Pons (tissue), 1 donor: ENCODE measurements at regions not wholly inside any gene's neighbourhood (a gene's known extent, or its start where the extent isn't known, plus 50 kb on each side); places are given as distances from the start of the nearest gene placed in this dataset.

ENCODE experiments used
- DNase-seq: peaks from one replicate; pipeline ENCODE4 v3.0.0-alpha.2; 2016; ENCODE audit warnings: low spot score

GRCh38 chr6:134739299-134740026, 210.4 kb downstream of the ALDH8A1 start:
- DNase-seq = no peak

GRCh38 chr6:134738211-134738885, 211.6 kb downstream of the ALDH8A1 start:
- no peak for DNase-seq

GRCh38 chr6:134735461-134735860, 214.4 kb downstream of the ALDH8A1 start:
- DNase-seq = no peak

DNA sequence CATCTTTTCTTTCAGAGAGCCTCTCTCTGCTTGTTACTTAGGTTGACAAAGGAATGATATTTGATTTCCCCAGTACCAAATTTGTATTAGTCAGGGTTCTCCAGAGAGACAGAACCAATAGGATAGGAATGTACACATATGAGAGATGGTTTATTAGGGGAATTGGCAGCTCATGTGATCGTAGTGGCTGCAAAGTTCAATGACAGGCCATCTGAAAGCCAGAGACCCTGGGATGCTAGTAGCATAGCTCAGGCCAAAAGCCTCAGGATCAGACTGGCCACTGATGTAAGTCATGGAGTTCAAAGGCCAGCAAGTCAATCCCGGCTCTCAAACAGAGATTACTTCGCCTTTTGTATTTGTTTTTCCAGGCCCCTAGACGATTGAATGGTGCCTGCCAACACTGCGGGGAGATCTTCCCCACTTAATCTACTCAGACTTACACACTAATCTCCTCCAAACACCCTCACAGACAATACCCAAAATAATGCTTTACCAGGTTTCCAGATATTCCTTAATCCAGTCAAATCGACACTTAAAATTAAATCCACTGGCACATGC, 215.5 kb downstream of the ALDH8A1 start:
- no peak for DNase-seq

GRCh38 chr6:134733801-134734200, 216.1 kb downstream of the ALDH8A1 start:
- DNase-seq = no peak

- DNase-seq = no peak
Measured at GRCh38 chr6:134732763-134733162, 217.1 kb downstream of the ALDH8A1 start.

- DNase-seq = no peak
Measured at GRCh38 chr6:134731615-134732014, 218.3 kb downstream of the ALDH8A1 start.

DNA sequence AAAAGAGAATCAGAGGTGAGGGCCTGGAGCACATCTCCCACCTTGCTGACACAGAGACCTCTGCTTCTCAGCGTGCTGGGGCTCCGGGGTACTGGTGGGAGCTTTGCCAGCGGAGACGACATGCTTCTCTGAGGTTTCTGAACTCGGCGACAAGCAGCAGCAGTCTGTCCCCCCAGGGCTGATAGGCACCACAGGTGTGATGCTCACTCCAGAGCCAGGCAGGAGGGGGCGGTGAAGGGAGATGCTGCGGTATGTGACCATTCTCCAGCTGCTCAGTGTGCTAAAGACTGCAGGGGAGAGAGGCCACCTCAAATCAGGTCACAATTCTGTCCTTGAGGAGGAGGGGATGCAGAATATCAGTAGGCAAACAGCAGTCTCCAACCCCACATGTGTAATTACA, 219.9 kb downstream of the ALDH8A1 start:
- no peak for DNase-seq

GRCh38 chr6:134729561-134729960, 220.3 kb downstream of the ALDH8A1 start:
- no peak for DNase-seq

DNA sequence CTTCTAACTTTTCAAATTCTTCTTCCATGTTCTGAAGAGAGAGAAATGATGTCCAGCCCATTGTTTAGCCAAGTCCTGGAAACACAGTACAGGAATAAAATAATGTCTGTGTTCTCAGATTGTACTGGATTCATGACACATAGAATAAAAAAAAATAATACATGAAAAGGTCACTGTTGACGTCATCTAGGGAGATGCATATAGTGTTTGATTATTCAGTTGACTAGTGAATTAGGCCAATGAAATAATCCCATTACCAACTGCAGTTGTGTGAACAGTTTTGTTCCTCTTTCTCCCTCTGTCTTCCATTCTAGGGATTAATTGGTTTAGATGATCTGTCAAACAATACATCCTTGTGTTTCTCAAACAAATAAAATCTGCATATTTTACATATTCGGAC, 222.8 kb downstream of the ALDH8A1 start:
- no peak for DNase-seq

DNA sequence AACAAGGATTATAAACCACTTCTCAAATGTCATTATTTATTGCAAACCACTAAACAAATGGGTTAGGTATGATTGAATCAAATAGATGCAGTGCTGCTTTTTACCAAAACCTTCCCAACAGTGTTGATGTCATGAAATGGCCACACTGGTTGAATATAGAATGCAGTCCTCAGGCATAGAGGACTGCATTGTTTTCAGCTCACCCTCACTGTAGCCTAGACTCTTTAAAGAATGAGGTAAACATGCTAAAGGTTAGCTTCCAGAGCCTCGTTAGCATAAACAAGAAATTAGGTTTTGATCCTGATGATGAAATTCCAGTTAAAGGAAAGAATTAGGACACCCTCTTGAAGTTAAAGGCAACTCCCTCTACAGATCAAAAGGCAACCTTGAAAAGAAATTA, 224.3 kb downstream of the ALDH8A1 start:
- no peak for DNase-seq

- DNase-seq = peak; percentile 72
Measured at GRCh38 chr6:134724771-134725340, 225.0 kb downstream of the ALDH8A1 start.

- DNase-seq = no peak
Measured at GRCh38 chr6:134723081-134723871, 226.6 kb downstream of the ALDH8A1 start.

DNA sequence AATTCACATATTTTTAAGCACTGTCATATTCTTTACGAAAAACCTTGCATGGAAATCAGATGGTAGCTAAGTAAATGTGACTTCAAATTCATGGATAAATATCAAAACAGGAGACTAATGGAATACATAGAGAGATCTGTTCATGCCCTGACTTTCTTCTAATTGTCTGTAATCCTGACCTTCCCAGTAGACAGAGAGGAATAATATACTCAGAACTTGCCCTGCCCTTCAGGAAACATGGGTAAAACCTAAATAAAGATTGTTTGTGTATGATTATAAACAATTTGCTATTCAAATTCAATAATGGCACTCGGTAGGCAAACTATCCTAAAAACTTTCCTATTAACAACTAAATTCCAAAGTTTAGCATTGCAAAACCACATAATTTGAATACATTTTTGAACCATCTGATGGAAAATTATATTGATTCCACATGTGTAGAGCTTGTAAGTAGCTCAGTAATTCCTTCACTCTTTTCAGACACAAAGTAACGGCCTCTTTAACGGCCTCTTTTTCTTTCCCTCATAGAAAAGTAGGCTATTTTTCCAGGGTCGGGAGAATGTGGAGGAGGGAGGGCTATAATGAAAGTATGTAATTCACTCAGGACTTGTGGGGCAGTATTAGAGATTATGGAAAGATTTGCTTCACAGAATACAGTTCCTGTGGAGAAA, 227.6 kb downstream of the ALDH8A1 start:
- DNase-seq = no peak

DNA sequence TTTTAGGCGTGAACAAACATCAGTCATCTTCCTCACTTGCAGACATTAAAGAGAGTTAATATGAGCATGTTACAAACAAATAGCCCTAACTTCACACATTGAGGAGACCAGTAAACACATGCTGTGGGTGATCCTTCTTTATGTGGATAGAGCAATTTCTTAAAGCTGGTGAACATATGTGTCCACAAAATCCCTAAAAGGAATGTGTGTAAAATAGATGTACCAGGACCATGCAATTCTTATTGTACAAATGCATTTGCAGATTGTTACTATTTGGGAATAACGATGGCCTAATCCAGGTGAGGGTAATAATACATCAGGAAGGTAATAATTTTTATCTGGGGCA, 228.9 kb downstream of the ALDH8A1 start:
- DNase-seq = peak; percentile 46

- peak; percentile 37 for DNase-seq
Measured at GRCh38 chr6:134720353-134721059, 229.4 kb downstream of the ALDH8A1 start.

GRCh38 chr6:134719911-134720310, 230.0 kb downstream of the ALDH8A1 start:
- no peak for DNase-seq

DNA sequence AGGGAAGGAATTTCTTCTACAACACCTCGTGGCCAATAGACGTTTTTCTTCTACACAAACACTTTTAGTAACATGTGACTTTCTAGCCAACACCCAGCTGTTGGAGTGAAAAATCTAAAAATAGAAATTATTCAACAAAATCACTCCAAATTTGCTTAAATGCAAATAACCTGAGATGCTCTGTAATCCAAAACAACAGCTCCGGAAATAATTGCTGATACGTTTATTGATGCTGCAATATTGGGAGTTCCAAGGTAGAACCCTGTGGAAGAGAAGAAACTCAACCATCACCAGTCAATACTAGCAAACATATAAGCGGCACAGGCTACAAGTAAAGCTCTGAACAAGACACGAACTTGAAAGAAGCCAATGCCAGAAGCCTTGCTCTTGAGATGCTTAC, 230.6 kb downstream of the ALDH8A1 start:
- no peak for DNase-seq

GRCh38 chr6:134714679-134715078, 235.2 kb downstream of the ALDH8A1 start:
- no peak for DNase-seq

GRCh38 chr6:134714113-134714512, 235.8 kb downstream of the ALDH8A1 start:
- DNase-seq = no peak

DNA sequence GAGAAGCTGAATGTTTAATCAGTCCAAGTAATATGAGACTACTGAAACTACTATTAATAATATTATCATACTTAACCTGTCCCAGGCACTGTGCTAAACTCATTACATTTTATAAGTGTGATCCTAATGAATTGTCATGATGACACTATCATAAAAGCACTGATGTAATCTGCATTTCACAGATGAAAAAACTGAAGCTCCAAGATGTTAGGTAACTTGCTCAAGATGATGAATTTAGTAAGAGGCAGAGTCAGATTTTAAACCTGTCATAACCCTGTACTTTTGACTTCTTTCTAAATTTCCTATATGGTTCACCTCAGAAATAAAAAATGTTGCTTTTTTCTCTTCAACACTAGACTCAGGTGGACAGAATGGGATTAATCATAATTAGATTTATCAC, 237.6 kb downstream of the ALDH8A1 start:
- no peak for DNase-seq
